ENCODE measurements at regions not wholly inside any gene's neighbourhood (a gene's known extent, or its start where the extent isn't known, plus 50 kb on each side); places are given as distances from the start of the nearest gene placed in this dataset.

DNA sequence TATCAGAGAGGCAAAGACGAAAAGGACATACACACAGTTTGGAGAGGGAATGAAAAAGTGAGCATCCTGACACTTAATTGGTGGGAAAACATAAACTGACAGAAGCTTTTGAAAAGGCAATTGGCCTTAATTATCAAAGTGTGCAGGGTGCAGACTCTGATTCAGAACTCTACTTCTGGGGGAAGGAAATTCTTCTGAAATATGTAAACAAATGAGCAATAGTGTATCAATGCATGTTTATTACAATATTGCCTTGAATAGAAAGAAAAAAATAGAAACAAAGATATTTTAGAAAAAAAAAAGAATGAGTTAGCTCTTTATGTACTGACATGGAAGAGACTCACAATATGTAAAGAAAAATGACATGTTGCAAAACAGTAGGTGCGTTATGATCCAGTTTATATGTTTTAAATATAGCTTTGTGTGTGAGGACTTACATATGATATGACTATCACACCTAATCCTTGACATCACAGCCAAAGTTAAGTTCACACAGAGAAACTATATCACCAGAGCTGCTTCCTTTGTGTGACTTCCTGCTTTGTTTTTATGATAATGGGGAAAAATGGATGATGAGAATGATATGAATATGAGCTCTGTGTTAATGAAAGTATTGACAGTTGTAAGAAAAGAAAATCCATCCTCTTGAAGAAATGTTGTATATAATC, 182.4 kb downstream of the KCTD12 start:
- H3K4me3 Mint-ChIP-seq, result no peak overlapping the region
- no peak overlapping the region for H3K27ac Mint-ChIP-seq
- H3K36me3 Mint-ChIP-seq (ENCODE audit: low read depth), result no peaks in the 10 kb centered on the region
- TF ChIP-seq, protein P1, sequence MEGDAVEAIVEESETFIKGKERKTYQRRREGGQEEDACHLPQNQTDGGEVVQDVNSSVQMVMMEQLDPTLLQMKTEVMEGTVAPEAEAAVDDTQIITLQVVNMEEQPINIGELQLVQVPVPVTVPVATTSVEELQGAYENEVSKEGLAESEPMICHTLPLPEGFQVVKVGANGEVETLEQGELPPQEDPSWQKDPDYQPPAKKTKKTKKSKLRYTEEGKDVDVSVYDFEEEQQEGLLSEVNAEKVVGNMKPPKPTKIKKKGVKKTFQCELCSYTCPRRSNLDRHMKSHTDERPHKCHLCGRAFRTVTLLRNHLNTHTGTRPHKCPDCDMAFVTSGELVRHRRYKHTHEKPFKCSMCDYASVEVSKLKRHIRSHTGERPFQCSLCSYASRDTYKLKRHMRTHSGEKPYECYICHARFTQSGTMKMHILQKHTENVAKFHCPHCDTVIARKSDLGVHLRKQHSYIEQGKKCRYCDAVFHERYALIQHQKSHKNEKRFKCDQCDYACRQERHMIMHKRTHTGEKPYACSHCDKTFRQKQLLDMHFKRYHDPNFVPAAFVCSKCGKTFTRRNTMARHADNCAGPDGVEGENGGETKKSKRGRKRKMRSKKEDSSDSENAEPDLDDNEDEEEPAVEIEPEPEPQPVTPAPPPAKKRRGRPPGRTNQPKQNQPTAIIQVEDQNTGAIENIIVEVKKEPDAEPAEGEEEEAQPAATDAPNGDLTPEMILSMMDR (IDR thresholded peaks at IDR 0.05), result no peak
- no peaks in the 10 kb centered on the region for H3K9me3 Mint-ChIP-seq
- no peaks in the 10 kb centered on the region; the same call in 1 of the 2 replicates for H3K27me3 Mint-ChIP-seq (ENCODE audit: insufficient read depth)
- peaks cover 32% of the 10 kb centered on the region for H3K4me1 Mint-ChIP-seq (ENCODE audit: low read depth)
- DNase-seq, result no peak

DNA sequence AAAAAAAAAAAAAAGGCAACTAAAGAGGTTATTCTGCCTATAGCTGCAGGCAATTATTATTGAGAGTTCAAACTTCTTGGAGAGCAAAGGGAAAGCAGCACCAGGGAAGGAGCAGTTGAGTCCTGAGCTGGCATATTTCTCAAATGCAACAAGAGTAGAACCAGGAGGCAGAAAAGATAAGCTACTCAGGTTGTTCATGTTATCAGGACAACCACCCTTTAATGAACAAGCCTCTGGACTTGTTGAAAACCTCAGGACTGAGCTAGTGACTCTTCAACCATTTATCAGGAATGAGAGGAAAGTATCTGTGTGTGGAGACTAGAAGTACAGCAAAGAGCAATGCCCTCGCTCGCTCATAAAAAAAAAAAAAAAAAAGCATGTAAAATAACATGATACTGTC, 183.0 kb downstream of the KCTD12 start:
- no peak overlapping the region for H3K4me3 Mint-ChIP-seq

DNA sequence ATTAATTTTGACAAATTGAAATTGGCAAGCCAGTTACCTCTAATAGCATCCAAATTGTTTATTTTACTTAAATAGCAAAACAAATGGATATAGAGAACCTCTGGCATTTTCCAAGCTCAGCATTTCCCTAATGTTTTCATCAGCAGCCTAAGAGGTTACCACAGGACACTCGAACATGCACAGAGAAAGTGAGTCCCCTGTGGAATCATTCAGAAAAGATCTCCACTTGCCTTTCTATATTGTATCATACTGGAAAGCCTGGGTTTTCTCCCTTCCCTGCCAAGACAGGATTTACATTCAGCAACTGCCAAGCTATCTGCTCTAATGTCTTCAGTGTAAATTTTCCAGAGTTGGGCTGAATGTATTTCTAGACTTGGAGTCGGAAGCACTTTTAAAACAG, 188.9 kb downstream of the KCTD12 start:
- no peak for DNase-seq
- Mint-ChIP-seq H3K9me3 (no peaks in the 10 kb centered on the region), H3K4me3 (no peak overlapping the region), H3K4me1 (ENCODE audit: low read depth) (peaks cover 10% of the 10 kb centered on the region), H3K36me3 (ENCODE audit: low read depth) (no peaks in the 10 kb centered on the region), H3K27ac (no peak overlapping the region), H3K27me3 (ENCODE audit: insufficient read depth) (no peaks in the 10 kb centered on the region; the same call in none of the 2 replicates)
- TF ChIP-seq, protein P1 (IDR thresholded peaks at IDR 0.05), result no peak

More for the DNA sequence above, 183.0 kb downstream of the KCTD12 start:
- Mint-ChIP-seq H3K36me3 (ENCODE audit: low read depth) (no peaks in the 10 kb centered on the region), H3K9me3 (no peaks in the 10 kb centered on the region), H3K4me1 (ENCODE audit: low read depth) (peaks cover 27% of the 10 kb centered on the region), H3K27ac (no peak overlapping the region), H3K27me3 (ENCODE audit: insufficient read depth) (no peaks in the 10 kb centered on the region; the same call in none of the 2 replicates)
- DNase-seq, result no peak
- TF ChIP-seq, protein P1 (IDR thresholded peaks at IDR 0.05), result no peak

DNA sequence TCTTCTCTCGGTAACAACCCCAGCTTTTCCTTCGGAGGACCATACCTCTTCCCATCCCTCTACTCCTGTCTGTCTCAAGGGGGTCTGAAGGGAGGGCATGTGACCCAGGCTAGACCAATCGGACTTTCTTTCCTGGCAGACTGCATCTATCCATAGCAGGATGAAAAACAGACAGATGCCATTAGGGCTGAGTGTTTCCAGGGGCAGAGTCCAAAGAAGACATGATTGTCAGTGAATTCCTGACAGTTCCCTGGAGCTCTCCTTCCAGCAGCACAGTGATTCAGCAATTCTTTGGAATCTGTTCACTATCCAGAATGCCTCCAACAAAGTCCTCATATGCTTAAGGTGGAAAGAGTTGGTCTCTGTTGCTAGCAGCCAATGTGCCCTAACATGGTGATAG, 189.8 kb downstream of the KCTD12 start:
- H3K27me3 Mint-ChIP-seq (ENCODE audit: insufficient read depth), result no peaks in the 10 kb centered on the region; the same call in none of the 2 replicates
- no peak overlapping the region for H3K4me3 Mint-ChIP-seq
- TF ChIP-seq, protein P1 (IDR thresholded peaks at IDR 0.05), result no peak
- H3K27ac Mint-ChIP-seq, result peak overlapping the region; percentile 2; the same call in 1 of the 2 replicates
- no peaks in the 10 kb centered on the region for H3K36me3 Mint-ChIP-seq (ENCODE audit: low read depth)
- H3K4me1 Mint-ChIP-seq (ENCODE audit: low read depth), result peaks cover 10% of the 10 kb centered on the region
- DNase-seq, result peak; percentile 9
- H3K9me3 Mint-ChIP-seq, result no peaks in the 10 kb centered on the region

DNA sequence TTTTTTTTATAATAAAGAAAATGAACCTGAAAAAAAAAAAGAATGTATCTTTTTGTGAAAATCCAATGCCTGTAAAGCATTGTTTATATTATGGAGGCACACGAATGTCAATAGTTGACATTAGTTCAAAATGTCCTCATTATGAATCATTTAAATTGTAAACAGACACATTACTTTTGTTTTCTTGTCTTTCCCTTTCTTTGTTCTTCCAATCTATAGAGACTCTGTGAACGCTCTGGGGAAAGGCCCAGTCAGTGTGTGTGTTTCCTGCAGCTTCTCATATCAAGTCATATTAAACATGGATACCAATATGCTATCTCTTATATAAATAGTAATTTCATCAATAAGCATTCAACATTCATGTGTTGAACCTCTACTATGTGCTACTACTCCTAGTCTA, 193.1 kb downstream of the KCTD12 start:
- no peak for DNase-seq
- no peaks in the 10 kb centered on the region for H3K9me3 Mint-ChIP-seq
- TF ChIP-seq, protein P1 (IDR thresholded peaks at IDR 0.05), result no peak
- H3K4me1 Mint-ChIP-seq (ENCODE audit: low read depth), result peaks cover 10% of the 10 kb centered on the region
- no peak overlapping the region for H3K27ac Mint-ChIP-seq
- no peaks in the 10 kb centered on the region for H3K36me3 Mint-ChIP-seq (ENCODE audit: low read depth)
- H3K4me3 Mint-ChIP-seq, result no peak overlapping the region
- H3K27me3 Mint-ChIP-seq (ENCODE audit: insufficient read depth), result no peaks in the 10 kb centered on the region; the same call in none of the 2 replicates
